GM12878 (cell line): ENCODE measurements at regions not wholly inside any gene's neighbourhood (a gene's known extent, or its start where the extent isn't known, plus 50 kb on each side); places are given as distances from the start of the nearest gene placed in this dataset.

ENCODE experiments used
- ATAC-seq: fragments of 200-7000 bp; cut with Tn5 transposase; 3 replicates; pipeline ENCODE4 v1.9.1; 2020; ENCODE audit warnings: mild to moderate bottlenecking, moderate library complexity
- BruUV-seq: library from RNA; stranded (reverse); fragments of 400-500 nt; replicated peaks from 2 replicates; lab custom pipeline; 2021; lab: Mats Ljungman, UMichigan
- CTCF ChIA-PET: fragments of 300-600 bp; sonication (Branson Sonifier 250); formaldehyde crosslinking; extraction: SDS; loops from one replicate; lab custom pipeline; 2021; ENCODE audit warnings: inconsistent platforms; lab: Yijun Ruan, JAX
- POLR2A ChIA-PET: fragments of 350-600 bp; formaldehyde crosslinking; extraction: SDS; loops from one replicate; lab custom pipeline; 2021; ENCODE audit warnings: inconsistent platforms; lab: Charles Lee
- RAD21 ChIA-PET: fragments of 300-600 bp; sonication (Branson Sonifier 250); formaldehyde crosslinking; loops from one replicate; lab custom pipeline; 2023; ENCODE audit warnings: antibody characterized with exemption; ENCODE audit not compliant: unreplicated experiment; lab: Charles Lee
- SMC1A ChIA-PET: fragments of 300-600 bp; sonication (Branson Sonifier 250); formaldehyde crosslinking; loops from one replicate; lab custom pipeline; 2023; ENCODE audit not compliant: unreplicated experiment, uncharacterized antibody; lab: Charles Lee
- DNase-seq: peaks from one replicate; pipeline ENCODE4 v3.0.0-alpha.2; 2011; ENCODE audit warnings: low read depth, low spot score
- FAIRE-seq: peaks from 3 replicates; lab custom pipeline; 2011; peaks lifted over from hg19 to GRCh38; lab: Jason Lieb, UNC
- H2AFZ ChIP-seq: 2 replicates; pipeline ENCODE4 v1.6.0; 2011; ENCODE audit warnings: low read depth, low read length, control low read depth; ENCODE audit not compliant: control insufficient read depth
- H3K27ac ChIP-seq: 2 replicates; pipeline ENCODE4 v1.5.1; 2011; ENCODE audit warnings: control low read depth; ENCODE audit not compliant: control insufficient read depth, insufficient read depth
- H3K27me3 ChIP-seq, 2 experiments: replicated peaks in 1 of 2; 2 replicates each; pipeline versions ENCODE4 v1.6.0 to v1.6.1; 2011; ENCODE audit warnings: low read length in 1 of 2; ENCODE audit not compliant: control insufficient read depth in 2 of 2, insufficient read depth in 2 of 2
- H3K36me3 ChIP-seq, 2 experiments: 2 replicates each; pipeline ENCODE4 v1.5.1; 2011; ENCODE audit warnings: low read length in 1 of 2; ENCODE audit not compliant: control insufficient read depth in 2 of 2, insufficient read depth in 2 of 2
- H3K4me1 ChIP-seq: 2 replicates; pipeline ENCODE4 v1.6.1; 2011; ENCODE audit warnings: mild to moderate bottlenecking, low read length, moderate library complexity, mixed read lengths; ENCODE audit not compliant: control insufficient read depth, insufficient read depth
- H3K4me2 ChIP-seq: 2 replicates; pipeline ENCODE4 v1.6.0; 2011; ENCODE audit warnings: control low read depth; ENCODE audit not compliant: control insufficient read depth, insufficient read depth
- H3K4me3 ChIP-seq: fragments of 200-600 bp; sonication (generic); 2 replicates; pipeline ENCODE4 v1.5.1; 2016
- H3K79me2 ChIP-seq: 2 replicates; pipeline ENCODE4 v1.6.0; 2011; ENCODE audit warnings: low read length; ENCODE audit not compliant: control insufficient read depth, insufficient read depth
- H3K9ac ChIP-seq: 2 replicates; pipeline ENCODE4 v1.8.0; 2011; ENCODE audit warnings: low read length, control low read depth, mixed read lengths; ENCODE audit not compliant: control insufficient read depth, insufficient read depth
- H3K9me3 ChIP-seq: replicated peaks from 3 replicates; pipeline ENCODE4 v1.5.1; 2011; ENCODE audit warnings: mild to moderate bottlenecking, low read length; ENCODE audit not compliant: control insufficient read depth, insufficient read depth
- H4K20me1 ChIP-seq: 2 replicates; pipeline ENCODE4 v1.6.0; 2011; ENCODE audit not compliant: control insufficient read depth, insufficient read depth
- HCFC1 ChIP-seq: fragments of 150-350 bp; IDR thresholded peaks from 2 replicates; pipeline ENCODE4 v1.6.1; 2014; ENCODE audit warnings: low read length
- MTA2 ChIP-seq: fragments of 450-650 bp; IDR thresholded peaks from 2 replicates; pipeline ENCODE4 v1.6.1; 2016; ENCODE audit warnings: low read depth, mild to moderate bottlenecking, moderate library complexity
- NR2F1 ChIP-seq: fragments of 450-650 bp; conservative IDR thresholded peaks from 2 replicates; pipeline ENCODE4 v1.6.1; 2017; ENCODE audit warnings: mild to moderate bottlenecking
- NRF1 ChIP-seq: conservative IDR thresholded peaks from 2 replicates; pipeline ENCODE4 v1.6.1; 2011; ENCODE audit warnings: mild to moderate bottlenecking, low read depth, low read length, improper control_type of control experiment
- PKNOX1 ChIP-seq: fragments of 450-650 bp; IDR thresholded peaks from 2 replicates; pipeline ENCODE4 v1.6.1; 2016; ENCODE audit warnings: mild to moderate bottlenecking
- POLR2A ChIP-seq: IDR thresholded peaks from 2 replicates; pipeline ENCODE4 v1.6.1; 2011; ENCODE audit warnings: low read depth, mild to moderate bottlenecking, low read length
- RELA ChIP-seq: fragments of 450-650 bp; IDR thresholded peaks from 2 replicates; pipeline ENCODE4 v1.8.0; 2014; ENCODE audit warnings: borderline replicate concordance; ENCODE audit not compliant: partially characterized antibody
- SUPT20H ChIP-seq: IDR thresholded peaks from 2 replicates; pipeline ENCODE4 v1.6.1; 2011; ENCODE audit warnings: low read depth, mild to moderate bottlenecking, low read length, moderate library complexity, borderline replicate concordance; ENCODE audit not compliant: control insufficient read depth
- ZNF384 ChIP-seq: IDR thresholded peaks from 2 replicates; pipeline ENCODE4 v1.6.1; 2012; ENCODE audit warnings: low read depth, mild to moderate bottlenecking, low read length, improper control_type of control experiment, borderline replicate concordance
- ZSCAN29 ChIP-seq: fragments of 450-650 bp; IDR thresholded peaks from 2 replicates; pipeline ENCODE4 v1.6.1; 2017; ENCODE audit warnings: mild to moderate bottlenecking, moderate library complexity
- ZZZ3 ChIP-seq: IDR thresholded peaks from 2 replicates; pipeline ENCODE4 v1.6.1; 2011; ENCODE audit warnings: low read depth; ENCODE audit not compliant: control insufficient read depth, insufficient read length
- WGBS: methylation state at CpG from one replicate; pipeline ENCODE4 v1.1.6; 2016; ENCODE audit warnings: low lambda C conversion rate; ENCODE audit not compliant: insufficient replicate concordance, insufficient coverage; ENCODE audit errors: missing lambda C conversion rate; 5-methylcytosine and 5-hydroxymethylcytosine counted together
- in situ Hi-C: fragments of 300-500 bp; cut with MboI; formaldehyde crosslinking; loops from 9 replicates; pipeline ENCODE4 v1.14.3; 2018; ENCODE audit warnings: mixed read lengths
- intact Hi-C: fragments of 100-400 bp; cut with micrococcal nuclease; formaldehyde crosslinking; loops from one replicate; pipeline ENCODE4 v1.14.2; 2022; ENCODE audit not compliant: unreplicated experiment

GRCh38 chr14:48943913-48944312 lies 642.3 kb downstream of the RPS29 start:
- BruUV-seq = no TSS peak
- ATAC-seq (no peak), DNase-seq (no peak)
- no peaks in the 10 kb centered on the region for H3K36me3 ChIP-seq
- no peaks in the 10 kb centered on the region for H3K4me1 ChIP-seq
- CTCF ChIA-PET = no interaction called here
- in situ Hi-C loops (no loop called here), intact Hi-C loops (no loop called here)
- H4K20me1 ChIP-seq = no peaks in the 10 kb centered on the region
- H3K79me2 ChIP-seq = no peaks in the 10 kb centered on the region
- H3K27ac ChIP-seq = no peak overlapping the region
- WGBS = 40% methylated on average over 4 of the region's 4 CpGs
- no peaks in the 10 kb centered on the region for H3K27me3 ChIP-seq
- H2AFZ ChIP-seq = no peak overlapping the region
- H3K9ac ChIP-seq = no peak overlapping the region
- RAD21 ChIA-PET = no interaction called here
- POLR2A ChIA-PET = no interaction called here
- TF ChIP-seq NR2F1 (no peak), ZSCAN29 (no peak), HCFC1 (no peak), POLR2A (no peak), RELA (no peak), ZZZ3 (no peak)
- TF ChIP-seq, all 136 proteins: peak for 0
- H3K4me2 ChIP-seq = no peak overlapping the region
- no peak overlapping the region for H3K4me3 ChIP-seq
- no peaks in the 10 kb centered on the region for H3K9me3 ChIP-seq
- no peak for FAIRE-seq
- SMC1A ChIA-PET = no interaction called here

- Histone ChIP-seq H3K79me2 (no peaks in the 10 kb centered on the region), H3K36me3 (no peaks in the 10 kb centered on the region), H3K9me3 (no peaks in the 10 kb centered on the region), H3K27ac (no peak overlapping the region), H2AFZ (no peak overlapping the region), H3K27me3 (no peaks in the 10 kb centered on the region), H3K4me3 (no peak overlapping the region), H4K20me1 (no peaks in the 10 kb centered on the region), H3K9ac (no peak overlapping the region), H3K4me1 (no peaks in the 10 kb centered on the region), H3K4me2 (no peak overlapping the region)
- ChIA-PET POLR2A (no interaction called here), CTCF (interaction anchor here (0.6 kb wide), 1 partner anchor 1465 kb away, joined by 3 read pairs; no protein-coding TSS in a partner anchor), SMC1A (no interaction called here), RAD21 (no interaction called here)
- intact Hi-C loops (no loop called here), in situ Hi-C loops (no loop called here)
- FAIRE-seq = no peak
- WGBS = 6% methylated on average over 10 of the region's 10 CpGs
- TF ChIP-seq PKNOX1 (no peak), ZNF384 (no peak), SUPT20H (no peak), NRF1 (no peak), MTA2 (no peak)
- ATAC-seq = no peak
- DNase-seq = no peak
- no TSS peak for BruUV-seq
Measured at GRCh38 chr14:48937541-48938195, 648.5 kb downstream of the RPS29 start.
